ENCODE measurements at regions not wholly inside any gene's neighbourhood (a gene's known extent, or its start where the extent isn't known, plus 50 kb on each side); places are given as distances from the start of the nearest gene placed in this dataset.

GRCh38 chr6:97653076-97653475 lies 370.1 kb upstream of the MMS22L start:
- H3K9me3 ChIP-seq (replicated peaks; ENCODE audit: insufficient read depth, low read length): no peaks in the 10 kb centered on the region
- no peaks in the 10 kb centered on the region for H3K27me3 ChIP-seq (replicated peaks; ENCODE audit: insufficient read depth, low read length)
- no peaks in the 10 kb centered on the region for H3K9me2 ChIP-seq (replicated peaks; ENCODE audit: insufficient read depth, low read length)
- H3K4me2 ChIP-seq (ENCODE audit: low read depth, low read length): no peak overlapping the region
- no peak overlapping the region for H3K4me3 ChIP-seq (ENCODE audit: low read length)
- TF ChIP-seq EZH2phosphoT487 (IDR thresholded peaks at IDR 0.05; ENCODE audit: low read length) (no peak), CTCF (IDR thresholded peaks at IDR 0.05; ENCODE audit: low read length) (no peak), EZH2 (optimal IDR thresholded peaks at IDR 0.05; ENCODE audit: low read depth, low read length) (no peak)
- H3K27ac ChIP-seq (ENCODE audit: low read length): no peak overlapping the region
- no peaks in the 10 kb centered on the region for H3K79me2 ChIP-seq (ENCODE audit: low read length)
- H2AFZ ChIP-seq (ENCODE audit: low read length): no peak overlapping the region
- no peaks in the 10 kb centered on the region for H3K36me3 ChIP-seq (replicated peaks; ENCODE audit: insufficient read depth, low read length)
- no peak overlapping the region for H3K9ac ChIP-seq (ENCODE audit: low read length)
- no peak for DNase-seq
- H3K4me1 ChIP-seq (ENCODE audit: low read length): no peaks in the 10 kb centered on the region
- H4K20me1 ChIP-seq (ENCODE audit: insufficient read depth, low read length): no peaks in the 10 kb centered on the region
- no peaks in the 10 kb centered on the region for H3F3A ChIP-seq (ENCODE audit: insufficient read depth, low read length)

- no peaks in the 10 kb centered on the region for H3K9me2 ChIP-seq (replicated peaks; ENCODE audit: insufficient read depth, low read length)
- H3F3A ChIP-seq (ENCODE audit: insufficient read depth, low read length): no peaks in the 10 kb centered on the region
- no peak overlapping the region for H3K27ac ChIP-seq (ENCODE audit: low read length)
- H3K4me2 ChIP-seq (ENCODE audit: low read depth, low read length): no peak overlapping the region
- no peaks in the 10 kb centered on the region for H3K79me2 ChIP-seq (ENCODE audit: low read length)
- H4K20me1 ChIP-seq (ENCODE audit: insufficient read depth, low read length): no peaks in the 10 kb centered on the region
- no peak overlapping the region for H2AFZ ChIP-seq (ENCODE audit: low read length)
- no peak for DNase-seq
- H3K4me3 ChIP-seq (ENCODE audit: low read length): no peak overlapping the region
- H3K9ac ChIP-seq (ENCODE audit: low read length): no peak overlapping the region
- TF ChIP-seq CTCF (IDR thresholded peaks at IDR 0.05; ENCODE audit: low read length) (no peak), EZH2phosphoT487 (IDR thresholded peaks at IDR 0.05; ENCODE audit: low read length) (no peak), EZH2 (optimal IDR thresholded peaks at IDR 0.05; ENCODE audit: low read depth, low read length) (no peak)
- no peaks in the 10 kb centered on the region for H3K4me1 ChIP-seq (ENCODE audit: low read length)
- no peaks in the 10 kb centered on the region for H3K27me3 ChIP-seq (replicated peaks; ENCODE audit: insufficient read depth, low read length)
- no peaks in the 10 kb centered on the region for H3K9me3 ChIP-seq (replicated peaks; ENCODE audit: insufficient read depth, low read length)
- no peaks in the 10 kb centered on the region for H3K36me3 ChIP-seq (replicated peaks; ENCODE audit: insufficient read depth, low read length)
Observed at GRCh38 chr6:97653517-97653916, 370.5 kb upstream of the MMS22L start.

GRCh38 chr6:97654674-97655073 lies 371.7 kb upstream of the MMS22L start:
- no peaks in the 10 kb centered on the region for H3K9me3 ChIP-seq (replicated peaks; ENCODE audit: insufficient read depth, low read length)
- H3K9ac ChIP-seq (ENCODE audit: low read length): no peak overlapping the region
- no peaks in the 10 kb centered on the region for H3K36me3 ChIP-seq (replicated peaks; ENCODE audit: insufficient read depth, low read length)
- no peaks in the 10 kb centered on the region for H3K79me2 ChIP-seq (ENCODE audit: low read length)
- H3K4me3 ChIP-seq (ENCODE audit: low read length): no peak overlapping the region
- no peak overlapping the region for H2AFZ ChIP-seq (ENCODE audit: low read length)
- H3K4me2 ChIP-seq (ENCODE audit: low read depth, low read length): no peak overlapping the region
- H3F3A ChIP-seq (ENCODE audit: insufficient read depth, low read length): no peaks in the 10 kb centered on the region
- H3K4me1 ChIP-seq (ENCODE audit: low read length): no peaks in the 10 kb centered on the region
- no peaks in the 10 kb centered on the region for H4K20me1 ChIP-seq (ENCODE audit: insufficient read depth, low read length)
- no peaks in the 10 kb centered on the region for H3K27me3 ChIP-seq (replicated peaks; ENCODE audit: insufficient read depth, low read length)
- no peak for TF ChIP-seq EZH2phosphoT487 (IDR thresholded peaks at IDR 0.05; ENCODE audit: low read length)
- TF ChIP-seq CTCF (IDR thresholded peaks at IDR 0.05; ENCODE audit: low read length): no peak
- no peak for TF ChIP-seq EZH2 (optimal IDR thresholded peaks at IDR 0.05; ENCODE audit: low read depth, low read length)
- no peak for DNase-seq
- H3K9me2 ChIP-seq (replicated peaks; ENCODE audit: insufficient read depth, low read length): no peaks in the 10 kb centered on the region
- no peak overlapping the region for H3K27ac ChIP-seq (ENCODE audit: low read length)

All from MM.1S (cell line).